GM12892 (cell line): ENCODE measurements at regions not wholly inside any gene's neighbourhood (a gene's known extent, or its start where the extent isn't known, plus 50 kb on each side); places are given as distances from the start of the nearest gene placed in this dataset.

ENCODE experiments used
- POLR2A ChIP-seq: IDR thresholded peaks from 2 replicates; pipeline ENCODE4 v1.6.1; 2011; ENCODE audit warnings: low read depth, low read length, control low read depth
- POLR2AphosphoS5 ChIP-seq: IDR thresholded peaks from 2 replicates; pipeline ENCODE4 v1.6.1; 2011; ENCODE audit warnings: low read depth, low read length, control low read depth

DNA sequence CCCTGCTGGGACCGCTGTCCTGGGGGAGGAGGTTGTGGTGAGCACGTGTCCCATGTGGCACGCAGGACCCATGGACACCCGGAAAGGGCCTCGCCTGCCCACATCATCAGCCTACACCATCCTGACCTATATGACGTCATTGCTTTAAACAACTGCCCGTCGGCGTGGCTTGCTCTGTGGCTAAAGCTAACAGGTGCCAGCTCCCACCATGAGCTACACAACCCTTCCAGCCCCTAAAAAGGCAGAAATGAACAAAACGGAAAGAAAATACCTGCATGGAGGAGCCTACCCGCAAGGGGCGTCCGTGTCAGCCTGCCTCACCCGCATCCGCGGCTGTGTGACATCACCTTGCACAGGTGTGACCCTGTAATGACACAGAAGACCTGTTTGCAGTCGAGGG is 481.8 kb downstream of the BRD1 start:
- TF ChIP-seq POLR2AphosphoS5 (no peak), POLR2A (no peak)
